ENCODE measurements at regions not wholly inside any gene's neighbourhood (a gene's known extent, or its start where the extent isn't known, plus 50 kb on each side); places are given as distances from the start of the nearest gene placed in this dataset.

- Histone ChIP-seq H3K4me3 (ENCODE audit: low read length) (no peak overlapping the region), H3K27me3 (ENCODE audit: insufficient read depth, low read length) (no peaks in the 10 kb centered on the region), H3K9me3 (ENCODE audit: low read length) (no peaks in the 10 kb centered on the region), H3K4me1 (ENCODE audit: insufficient read depth, low read length) (peaks cover 2% of the 10 kb centered on the region), H3K36me3 (ENCODE audit: insufficient read depth, low read length) (no peaks in the 10 kb centered on the region), H2AFZ (ENCODE audit: low read depth, low read length) (peak overlapping the region; percentile 54)
Observed at GRCh38 chr10:20622531-20623211, 274.4 kb downstream of the NEBL start.

DNA sequence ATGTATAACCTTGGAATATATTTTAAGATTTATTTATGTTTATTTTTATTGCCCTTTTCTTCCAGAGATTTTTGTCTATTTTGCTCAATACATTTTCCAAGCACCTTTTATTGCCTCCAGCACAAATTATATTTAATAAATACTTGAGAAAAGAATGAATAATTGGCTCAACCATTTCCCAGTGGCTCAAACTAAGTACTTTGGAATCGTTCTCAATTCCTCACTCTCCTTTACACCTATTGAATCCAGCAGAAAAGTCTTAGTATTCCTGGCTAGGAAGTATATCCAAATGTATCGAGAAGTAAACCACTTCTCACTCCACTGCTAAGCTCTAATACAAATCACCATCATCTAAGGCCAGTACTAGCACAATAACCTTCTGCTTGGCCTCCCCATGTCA, 276.1 kb downstream of the NEBL start:
- H3K36me3 ChIP-seq (ENCODE audit: insufficient read depth, low read length) = no peaks in the 10 kb centered on the region
- no peaks in the 10 kb centered on the region for H3K27me3 ChIP-seq (ENCODE audit: insufficient read depth, low read length)
- H2AFZ ChIP-seq (ENCODE audit: low read depth, low read length) = no peak overlapping the region
- no peak overlapping the region for H3K4me3 ChIP-seq (ENCODE audit: low read length)
- peaks cover 2% of the 10 kb centered on the region for H3K4me1 ChIP-seq (ENCODE audit: insufficient read depth, low read length)
- no peaks in the 10 kb centered on the region for H3K9me3 ChIP-seq (ENCODE audit: low read length)

- Histone ChIP-seq H3K9me3 (ENCODE audit: low read length) (no peaks in the 10 kb centered on the region), H3K36me3 (ENCODE audit: insufficient read depth, low read length) (no peaks in the 10 kb centered on the region), H3K4me1 (ENCODE audit: insufficient read depth, low read length) (no peaks in the 10 kb centered on the region), H3K27me3 (ENCODE audit: insufficient read depth, low read length) (no peaks in the 10 kb centered on the region), H3K4me3 (ENCODE audit: low read length) (no peak overlapping the region), H2AFZ (ENCODE audit: low read depth, low read length) (no peak overlapping the region)
Observed at GRCh38 chr10:20618011-20618547, 279.0 kb downstream of the NEBL start.

- Histone ChIP-seq H3K27me3 (ENCODE audit: insufficient read depth, low read length) (no peaks in the 10 kb centered on the region), H3K4me1 (ENCODE audit: insufficient read depth, low read length) (no peaks in the 10 kb centered on the region), H3K36me3 (ENCODE audit: insufficient read depth, low read length) (no peaks in the 10 kb centered on the region), H2AFZ (ENCODE audit: low read depth, low read length) (no peak overlapping the region), H3K9me3 (ENCODE audit: low read length) (no peaks in the 10 kb centered on the region), H3K4me3 (ENCODE audit: low read length) (no peak overlapping the region)
Observed at GRCh38 chr10:20616918-20617810, 279.9 kb downstream of the NEBL start.

- H3K4me3 ChIP-seq (ENCODE audit: low read length) = no peak overlapping the region
- no peaks in the 10 kb centered on the region for H3K27me3 ChIP-seq (ENCODE audit: insufficient read depth, low read length)
- no peaks in the 10 kb centered on the region for H3K9me3 ChIP-seq (ENCODE audit: low read length)
- H3K36me3 ChIP-seq (ENCODE audit: insufficient read depth, low read length) = no peaks in the 10 kb centered on the region
- no peaks in the 10 kb centered on the region for H3K4me1 ChIP-seq (ENCODE audit: insufficient read depth, low read length)
- no peak overlapping the region for H2AFZ ChIP-seq (ENCODE audit: low read depth, low read length)
Observed at GRCh38 chr10:20616056-20616671, 280.9 kb downstream of the NEBL start.

DNA sequence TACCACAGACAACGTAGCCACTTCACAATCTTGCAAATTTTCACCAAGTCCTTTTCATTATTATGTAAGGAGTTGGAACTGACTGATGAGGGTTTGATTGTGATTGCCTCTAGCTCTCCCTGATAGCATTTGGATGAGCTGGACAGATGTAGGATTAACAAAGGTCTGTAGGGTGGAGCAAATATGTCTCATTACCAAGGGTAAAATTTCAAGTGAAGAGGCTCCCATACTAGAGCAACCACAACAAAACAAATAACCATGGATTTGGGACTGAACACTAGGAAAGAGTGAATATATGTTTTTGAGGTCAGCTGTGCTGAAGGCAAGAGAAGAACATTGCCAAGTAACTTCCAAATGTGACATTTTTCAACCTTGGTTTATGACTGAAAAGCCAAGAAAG, 281.7 kb downstream of the NEBL start:
- Histone ChIP-seq H3K36me3 (ENCODE audit: insufficient read depth, low read length) (no peaks in the 10 kb centered on the region), H3K27me3 (ENCODE audit: insufficient read depth, low read length) (no peaks in the 10 kb centered on the region), H3K4me3 (ENCODE audit: low read length) (no peak overlapping the region), H3K4me1 (ENCODE audit: insufficient read depth, low read length) (no peaks in the 10 kb centered on the region), H3K9me3 (ENCODE audit: low read length) (peaks cover 3% of the 10 kb centered on the region), H2AFZ (ENCODE audit: low read depth, low read length) (no peak overlapping the region)

- Histone ChIP-seq H3K4me3 (ENCODE audit: low read length) (no peak overlapping the region), H3K27me3 (ENCODE audit: insufficient read depth, low read length) (no peaks in the 10 kb centered on the region), H3K4me1 (ENCODE audit: insufficient read depth, low read length) (no peaks in the 10 kb centered on the region), H3K9me3 (ENCODE audit: low read length) (peaks cover 3% of the 10 kb centered on the region), H3K36me3 (ENCODE audit: insufficient read depth, low read length) (no peaks in the 10 kb centered on the region), H2AFZ (ENCODE audit: low read depth, low read length) (no peak overlapping the region)
Observed at GRCh38 chr10:20614911-20615310, 282.2 kb downstream of the NEBL start.

DNA sequence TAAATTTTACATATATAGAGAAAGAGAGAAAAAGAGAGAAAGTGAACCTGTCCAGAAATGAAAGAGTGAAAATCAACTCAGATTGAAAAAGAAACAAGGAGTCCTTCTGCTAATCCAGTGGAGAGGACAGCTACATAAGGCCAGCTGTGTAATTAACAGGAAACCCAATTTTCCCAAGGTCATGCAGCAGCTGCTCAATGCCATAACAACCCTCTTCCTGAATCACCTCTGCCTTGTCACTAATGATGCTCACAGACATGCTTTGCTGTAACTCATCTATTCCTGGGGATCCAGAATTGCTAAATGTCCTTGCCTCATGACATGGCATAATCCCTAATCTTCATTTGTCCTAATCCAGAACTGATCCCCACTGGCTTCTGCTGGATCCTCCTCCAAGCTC, 288.6 kb downstream of the NEBL start:
- no peak overlapping the region for H3K4me3 ChIP-seq (ENCODE audit: low read length)
- no peaks in the 10 kb centered on the region for H3K4me1 ChIP-seq (ENCODE audit: insufficient read depth, low read length)
- no peaks in the 10 kb centered on the region for H3K36me3 ChIP-seq (ENCODE audit: insufficient read depth, low read length)
- no peak overlapping the region for H2AFZ ChIP-seq (ENCODE audit: low read depth, low read length)
- H3K27me3 ChIP-seq (ENCODE audit: insufficient read depth, low read length) = no peaks in the 10 kb centered on the region
- peaks cover 5% of the 10 kb centered on the region for H3K9me3 ChIP-seq (ENCODE audit: low read length)

- no peaks in the 10 kb centered on the region for H3K27me3 ChIP-seq (ENCODE audit: insufficient read depth, low read length)
- H3K36me3 ChIP-seq (ENCODE audit: insufficient read depth, low read length) = no peaks in the 10 kb centered on the region
- H3K9me3 ChIP-seq (ENCODE audit: low read length) = peaks cover 5% of the 10 kb centered on the region
- no peak overlapping the region for H3K4me3 ChIP-seq (ENCODE audit: low read length)
- peaks cover 4% of the 10 kb centered on the region for H3K4me1 ChIP-seq (ENCODE audit: insufficient read depth, low read length)
- H2AFZ ChIP-seq (ENCODE audit: low read depth, low read length) = no peak overlapping the region
Observed at GRCh38 chr10:20606985-20607384, 290.1 kb downstream of the NEBL start.

DNA sequence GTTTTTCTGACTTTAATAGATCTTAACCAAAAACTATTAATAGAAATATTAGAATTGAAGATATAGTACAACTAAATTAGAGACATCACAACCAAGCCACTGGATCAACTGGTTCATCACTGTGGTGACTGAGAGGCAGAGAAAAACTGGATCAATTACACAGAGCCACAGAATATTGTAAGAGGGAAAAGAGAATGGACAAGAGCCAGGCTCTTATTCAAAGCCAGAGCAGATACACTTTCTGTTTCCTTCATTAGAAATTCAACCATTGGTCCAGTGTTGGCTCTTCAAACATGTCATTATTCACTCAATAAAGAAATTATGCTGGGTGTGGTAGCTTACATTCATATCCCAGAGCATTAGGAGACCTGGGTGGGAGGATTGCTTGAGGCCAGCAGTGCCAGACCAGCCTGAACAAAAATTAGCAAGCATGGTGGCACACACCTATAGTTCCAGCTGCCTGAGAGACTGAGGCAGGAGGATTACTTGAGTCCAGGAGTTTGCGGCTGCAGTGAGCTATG, 295.1 kb downstream of the NEBL start:
- Histone ChIP-seq H3K9me3 (ENCODE audit: low read length) (no peaks in the 10 kb centered on the region), H3K4me1 (ENCODE audit: insufficient read depth, low read length) (peaks cover 32% of the 10 kb centered on the region), H3K27me3 (ENCODE audit: insufficient read depth, low read length) (no peaks in the 10 kb centered on the region), H3K4me3 (ENCODE audit: low read length) (no peak overlapping the region), H3K36me3 (ENCODE audit: insufficient read depth, low read length) (no peaks in the 10 kb centered on the region), H2AFZ (ENCODE audit: low read depth, low read length) (no peak overlapping the region)

GRCh38 chr10:20598590-20598989, 298.5 kb downstream of the NEBL start:
- Histone ChIP-seq H3K4me3 (ENCODE audit: low read length) (no peak overlapping the region), H3K27me3 (ENCODE audit: insufficient read depth, low read length) (no peaks in the 10 kb centered on the region), H3K4me1 (ENCODE audit: insufficient read depth, low read length) (peaks cover 59% of the 10 kb centered on the region), H2AFZ (ENCODE audit: low read depth, low read length) (no peak overlapping the region), H3K36me3 (ENCODE audit: insufficient read depth, low read length) (no peaks in the 10 kb centered on the region), H3K9me3 (ENCODE audit: low read length) (no peaks in the 10 kb centered on the region)

- no peaks in the 10 kb centered on the region for H3K27me3 ChIP-seq (ENCODE audit: insufficient read depth, low read length)
- no peaks in the 10 kb centered on the region for H3K9me3 ChIP-seq (ENCODE audit: low read length)
- H3K4me1 ChIP-seq (ENCODE audit: insufficient read depth, low read length) = peaks cover 57% of the 10 kb centered on the region
- H3K4me3 ChIP-seq (ENCODE audit: low read length) = peak overlapping the region; percentile 20
- peak overlapping the region; percentile 44 for H2AFZ ChIP-seq (ENCODE audit: low read depth, low read length)
- H3K36me3 ChIP-seq (ENCODE audit: insufficient read depth, low read length) = no peaks in the 10 kb centered on the region
Observed at GRCh38 chr10:20596911-20597310, 300.2 kb downstream of the NEBL start.

Measured in neuron (in vitro differentiated cells).